LHCN-M2 (cell line): ENCODE measurements at regions not wholly inside any gene's neighbourhood (a gene's known extent, or its start where the extent isn't known, plus 50 kb on each side); places are given as distances from the start of the nearest gene placed in this dataset.
"Not testable (repeated sequence)": the region's sequence is repeated elsewhere in the genome, so short reads cannot be mapped to it uniquely, and the experiment has no call there.

Source experiments
- DNase-seq: peaks from one replicate; pipeline ENCODE4 v3.0.0-alpha.2; 2012; ENCODE audit warnings: low read depth

GRCh38 chr3:193046371-193046770 is 128.7 kb upstream of the MB21D2 start:
- DNase-seq = peak; percentile 19

- DNase-seq = not testable (repeated sequence)
Observed at GRCh38 chr3:193047461-193047860, 129.8 kb upstream of the MB21D2 start.

GRCh38 chr3:193048127-193048526 is 130.5 kb upstream of the MB21D2 start:
- no peak for DNase-seq

- no peak for DNase-seq
Observed at GRCh38 chr3:193049935-193050334, 132.3 kb upstream of the MB21D2 start.

GRCh38 chr3:193051314-193051713 is 133.7 kb upstream of the MB21D2 start:
- DNase-seq = no peak

- DNase-seq = no peak
Observed at GRCh38 chr3:193052354-193053045, 134.8 kb upstream of the MB21D2 start.

- no peak for DNase-seq
Observed at GRCh38 chr3:193053046-193053435, 135.4 kb upstream of the MB21D2 start.

GRCh38 chr3:193055352-193055751 is 137.7 kb upstream of the MB21D2 start:
- no peak for DNase-seq

GRCh38 chr3:193057616-193058015 is 140.0 kb upstream of the MB21D2 start:
- no peak for DNase-seq

- no peak for DNase-seq
Observed at GRCh38 chr3:193060748-193061546, 143.3 kb upstream of the MB21D2 start.

GRCh38 chr3:193068365-193068764 is 150.7 kb upstream of the MB21D2 start:
- DNase-seq = no peak

- DNase-seq = not testable (repeated sequence)
Observed at GRCh38 chr3:193069732-193070131, 152.1 kb upstream of the MB21D2 start.

- no peak for DNase-seq
Observed at GRCh38 chr3:193078996-193079753, 161.5 kb upstream of the MB21D2 start.

GRCh38 chr3:193080821-193081365 is 160.1 kb upstream of the PLAAT1 start:
- no peak for DNase-seq

GRCh38 chr3:193085655-193086054 is 155.4 kb upstream of the PLAAT1 start:
- no peak for DNase-seq

- no peak for DNase-seq
Observed at GRCh38 chr3:193086681-193087080, 154.3 kb upstream of the PLAAT1 start.

- DNase-seq = no peak
Observed at GRCh38 chr3:193087336-193087735, 153.7 kb upstream of the PLAAT1 start.

- peak; percentile 2 for DNase-seq
Observed at GRCh38 chr3:193095366-193095765, 145.7 kb upstream of the PLAAT1 start.

GRCh38 chr3:193096076-193096475 is 144.9 kb upstream of the PLAAT1 start:
- no peak for DNase-seq

- DNase-seq = no peak
Observed at GRCh38 chr3:193114431-193115340, 126.3 kb upstream of the PLAAT1 start.

GRCh38 chr3:193116871-193117270 is 124.2 kb upstream of the PLAAT1 start:
- DNase-seq = no peak
